HG03378 (cell line): ENCODE measurements at regions not wholly inside any gene's neighbourhood (a gene's known extent, or its start where the extent isn't known, plus 50 kb on each side); places are given as distances from the start of the nearest gene placed in this dataset.

ENCODE experiments used
- ATAC-seq: cut with Tn5 transposase; IDR thresholded peaks from one replicate; pipeline ENCODE4 v1.9.1; 2021; ENCODE audit warnings: mild to moderate bottlenecking, moderate library complexity; ENCODE audit not compliant: unreplicated experiment

DNA sequence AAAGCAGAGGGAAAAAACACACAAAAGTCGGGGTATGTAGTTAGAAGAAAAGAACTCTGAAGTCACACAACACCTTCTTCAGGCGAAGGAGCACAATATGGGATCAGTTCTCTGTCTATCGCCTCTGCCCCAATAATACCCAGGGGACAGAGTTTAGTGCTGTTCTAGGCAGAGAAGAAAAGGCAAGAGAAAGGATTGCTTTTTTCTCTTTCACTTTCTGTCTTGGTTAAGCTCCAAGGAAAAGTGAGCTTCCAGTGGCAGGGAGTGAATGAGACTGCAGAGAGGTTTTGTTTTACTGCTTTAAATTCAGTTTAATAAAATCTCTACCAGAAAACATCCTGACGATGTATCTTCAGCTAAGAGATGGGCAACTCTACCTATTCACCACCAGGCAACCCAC lies 86.6 kb upstream of the STXBP5 start:
- no peak for ATAC-seq

DNA sequence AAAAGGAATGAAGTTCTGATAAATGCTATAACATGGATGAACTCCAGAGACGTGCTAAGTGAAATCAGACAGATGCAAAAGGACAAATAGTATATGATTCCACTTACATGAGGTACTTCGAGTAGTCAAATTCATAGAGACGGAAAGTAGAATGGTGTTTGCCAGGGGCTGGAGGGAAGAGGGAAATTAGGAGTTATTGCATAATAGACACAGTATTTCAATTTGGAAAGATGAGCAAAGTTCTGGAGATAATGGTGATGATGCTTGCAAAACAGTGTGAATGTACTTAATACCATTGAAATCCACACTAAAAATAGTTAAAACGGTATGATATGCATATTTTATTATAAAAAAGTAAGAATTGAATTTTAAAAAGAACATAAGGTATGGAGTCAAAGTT lies 84.9 kb upstream of the STXBP5 start:
- no peak for ATAC-seq

DNA sequence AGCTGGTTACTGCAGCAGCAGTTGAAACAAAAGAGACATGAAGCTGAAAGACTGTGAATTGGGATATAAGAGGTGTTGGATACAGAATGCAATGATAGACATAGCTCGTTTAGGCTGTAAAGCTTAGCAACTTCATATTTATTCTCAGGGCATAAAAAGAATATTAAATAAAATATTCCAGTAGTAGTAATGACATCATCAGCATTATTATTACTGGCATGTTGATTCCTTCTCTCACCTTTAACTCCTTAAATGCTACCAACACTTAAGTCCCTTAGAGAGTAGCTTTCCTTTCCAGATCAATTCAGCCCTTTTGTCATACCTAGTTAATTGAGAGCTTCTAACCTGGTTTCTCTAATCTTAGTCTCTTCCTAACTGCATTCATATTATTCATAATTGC lies 81.4 kb upstream of the STXBP5 start:
- no peak for ATAC-seq

DNA sequence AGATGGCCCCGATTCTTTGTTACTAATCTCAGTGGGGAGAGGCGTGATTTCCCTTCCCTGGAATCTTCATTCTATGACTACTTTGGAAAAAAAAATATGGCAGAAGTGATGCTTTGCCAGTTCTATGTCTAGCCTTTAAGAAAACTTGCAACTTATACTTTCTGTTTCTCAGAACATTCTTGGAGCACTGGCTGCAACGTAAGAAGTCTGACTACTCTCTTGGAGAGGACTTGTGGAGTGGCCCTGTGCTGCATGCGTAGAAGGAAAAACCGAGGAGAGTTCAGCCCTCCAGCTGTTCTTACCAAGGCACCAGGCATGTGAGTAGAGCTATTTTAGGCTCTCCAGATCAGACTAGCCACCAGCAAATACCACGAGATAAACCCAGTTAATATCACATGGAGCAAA lies 77.6 kb upstream of the STXBP5 start:
- no peak for ATAC-seq

DNA sequence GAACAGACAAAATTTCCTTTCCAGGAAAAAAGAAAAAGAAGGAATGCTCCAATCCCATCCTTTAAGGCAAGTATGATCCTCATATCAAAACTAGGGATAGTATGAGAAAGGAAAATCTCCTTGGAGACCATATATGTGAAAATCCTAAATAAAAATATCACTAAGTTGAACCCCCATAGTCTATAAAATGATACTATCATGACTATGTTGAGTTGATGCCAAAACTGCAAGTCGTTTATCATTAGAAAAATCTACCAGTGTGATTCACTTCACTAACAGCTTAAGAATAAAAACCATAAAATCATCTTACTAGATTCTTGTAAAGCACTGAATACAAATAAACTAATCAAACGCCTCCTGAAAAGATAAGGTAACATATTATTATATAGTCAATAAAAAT lies 76.6 kb upstream of the STXBP5 start:
- ATAC-seq: no peak

DNA sequence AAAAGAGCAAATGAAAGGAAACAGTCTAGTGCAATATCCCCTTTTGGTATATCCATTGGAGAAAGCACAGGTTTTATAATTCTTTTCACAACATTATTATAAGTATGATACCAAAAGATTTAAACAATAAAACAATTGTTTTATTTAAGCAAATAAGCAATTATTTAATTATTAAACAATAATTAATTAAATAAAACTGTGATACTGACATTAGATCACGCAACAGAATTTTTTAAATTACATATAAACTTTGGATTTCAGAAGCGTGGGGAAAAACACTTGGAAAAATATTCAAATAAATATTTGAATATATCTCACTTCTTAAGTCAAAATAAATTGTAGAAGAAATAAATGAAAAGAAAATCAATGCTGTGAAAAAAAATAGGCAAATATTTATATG lies 76.2 kb upstream of the STXBP5 start:
- no peak for ATAC-seq

DNA sequence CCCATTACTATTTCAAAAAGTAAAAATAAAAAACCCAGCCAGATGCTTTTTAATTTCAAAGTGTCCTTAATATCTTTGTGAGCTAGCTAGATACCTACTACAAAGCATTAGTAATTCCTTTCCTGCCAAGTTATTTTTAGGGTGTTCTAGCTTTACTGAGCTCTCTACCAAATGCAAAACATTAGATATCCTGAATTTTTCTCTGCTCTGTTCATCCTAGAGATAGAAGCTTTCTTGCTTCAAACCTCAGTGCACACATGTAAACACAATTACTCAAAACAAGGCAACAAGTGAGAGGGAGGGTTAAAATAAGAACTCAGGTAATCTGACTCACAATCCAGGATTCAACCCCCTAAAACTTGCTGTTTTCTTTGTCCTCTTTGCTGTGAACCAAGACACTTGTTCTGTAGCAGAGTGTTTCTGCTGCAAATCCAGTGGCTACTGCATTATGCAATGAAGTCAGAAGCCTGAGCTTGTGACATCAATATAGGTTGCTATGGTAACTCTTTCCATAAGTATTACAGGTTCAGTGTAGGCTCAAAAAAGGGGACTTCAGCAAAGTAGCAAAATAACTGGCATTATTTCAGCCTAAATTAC lies 72.6 kb upstream of the STXBP5 start:
- no peak for ATAC-seq

DNA sequence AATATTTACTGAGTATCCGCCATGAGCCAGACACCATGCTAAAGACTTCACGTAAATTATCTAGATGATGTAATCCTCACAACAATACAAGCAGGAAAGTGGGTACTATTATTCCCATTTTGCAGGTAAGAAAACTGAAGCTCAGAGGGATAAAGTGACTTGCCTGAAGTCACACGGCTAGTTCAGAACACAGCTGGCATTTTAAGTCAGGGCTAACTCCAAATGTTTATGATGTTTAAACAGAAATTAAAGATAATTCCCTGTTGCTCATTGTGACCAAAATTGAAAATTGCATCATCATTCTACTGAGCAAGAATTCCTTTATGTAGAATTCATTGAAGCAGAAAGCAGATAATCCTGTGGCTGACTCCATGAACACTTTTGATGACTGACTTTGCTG lies 71.3 kb upstream of the STXBP5 start:
- no peak for ATAC-seq

DNA sequence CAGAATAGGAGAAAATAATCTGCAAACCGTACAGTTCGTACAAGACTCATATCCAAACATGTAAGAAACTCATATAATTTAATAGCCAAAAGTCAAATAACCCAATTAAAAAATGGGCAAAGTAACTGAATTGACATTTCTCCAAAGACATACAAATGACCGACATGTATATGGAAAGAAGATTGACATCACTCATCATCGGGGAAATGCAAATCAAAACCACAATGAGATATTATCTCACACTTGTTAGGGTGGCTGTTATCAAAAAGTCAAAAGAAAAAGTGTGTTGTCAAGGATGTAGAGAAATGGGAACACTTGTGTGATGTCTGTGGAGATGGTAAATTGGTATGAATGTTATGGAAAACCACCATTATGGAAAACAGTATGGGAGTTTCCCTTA lies 70.5 kb upstream of the STXBP5 start:
- ATAC-seq: no peak

DNA sequence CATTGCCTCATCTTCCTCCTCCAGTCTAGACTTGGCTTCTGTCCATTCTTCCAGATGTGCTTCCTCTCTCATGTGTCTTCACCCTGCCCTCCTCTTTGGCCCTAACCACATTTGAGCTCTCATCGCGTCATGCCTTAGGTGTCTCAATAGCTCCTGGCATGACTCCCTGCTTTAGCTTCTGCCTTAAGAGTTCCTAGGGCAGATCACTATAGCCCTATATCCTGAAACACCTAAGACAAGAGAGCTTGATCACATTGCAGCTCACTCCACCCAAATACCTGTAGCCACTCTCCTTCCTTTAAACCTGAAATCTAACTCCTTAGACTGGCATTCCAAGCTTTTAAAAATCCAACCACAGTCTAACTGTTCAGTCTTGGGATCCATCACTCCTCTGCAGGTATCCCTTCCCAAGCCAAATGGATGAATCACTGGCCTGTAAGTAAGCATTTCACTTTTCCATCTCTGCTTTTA lies 69.0 kb upstream of the STXBP5 start:
- no peak for ATAC-seq

DNA sequence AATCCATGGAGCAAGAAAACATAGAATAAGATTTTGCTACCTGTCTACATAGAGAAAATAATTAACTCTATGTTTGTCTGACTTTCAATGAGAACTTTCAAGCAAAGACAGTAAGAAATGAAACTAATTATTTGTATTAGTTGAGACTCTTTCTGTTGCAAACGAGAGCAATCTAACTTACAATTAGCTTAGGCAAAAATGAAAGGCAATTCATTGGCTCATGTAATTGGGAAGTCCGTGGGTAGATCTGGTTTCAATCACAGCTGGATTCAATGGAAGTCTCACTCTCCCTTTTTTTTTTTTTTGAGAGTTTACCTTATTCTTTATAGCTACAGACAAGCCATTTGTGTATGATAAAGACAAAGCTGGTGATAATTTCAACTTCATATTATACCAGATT lies 68.2 kb upstream of the STXBP5 start:
- no peak for ATAC-seq

DNA sequence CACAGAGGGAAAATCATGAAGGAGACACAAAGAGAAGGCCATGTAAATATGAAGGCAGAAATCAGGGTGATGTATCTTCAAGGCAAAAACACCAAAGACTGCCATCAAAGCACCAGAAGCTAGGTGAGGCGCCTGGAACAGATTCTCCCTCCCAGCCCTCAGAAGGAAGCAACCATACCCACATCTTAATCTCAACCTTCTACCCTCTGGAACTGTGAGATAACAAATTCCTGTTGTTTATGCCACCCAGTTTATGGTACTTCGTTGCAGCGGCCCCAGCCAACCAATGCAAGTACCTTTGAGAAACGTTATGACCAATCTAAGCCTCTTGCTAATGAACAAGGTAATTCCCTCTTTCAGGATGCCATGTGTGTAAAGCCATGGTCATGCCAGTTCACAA lies 66.2 kb upstream of the STXBP5 start:
- no peak for ATAC-seq

DNA sequence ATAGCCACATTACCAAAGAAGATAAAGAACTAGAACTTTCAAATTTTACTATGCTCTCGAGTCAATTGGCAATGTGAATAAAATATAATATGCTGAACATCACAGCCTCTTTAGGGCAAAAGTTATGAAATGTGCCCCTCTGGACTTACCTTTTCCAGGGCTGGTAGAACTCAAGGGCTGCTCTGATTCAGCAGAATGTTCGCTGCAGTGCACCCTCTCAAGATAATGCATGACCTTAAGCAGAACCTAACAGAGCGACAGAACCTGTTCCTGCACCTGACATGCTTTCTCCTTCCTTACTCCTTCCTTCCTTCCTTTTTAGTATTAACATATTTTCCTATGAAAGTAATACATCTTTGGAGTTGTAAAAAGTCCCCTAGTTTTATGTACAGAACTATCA lies 65.4 kb upstream of the STXBP5 start:
- ATAC-seq: no peak

DNA sequence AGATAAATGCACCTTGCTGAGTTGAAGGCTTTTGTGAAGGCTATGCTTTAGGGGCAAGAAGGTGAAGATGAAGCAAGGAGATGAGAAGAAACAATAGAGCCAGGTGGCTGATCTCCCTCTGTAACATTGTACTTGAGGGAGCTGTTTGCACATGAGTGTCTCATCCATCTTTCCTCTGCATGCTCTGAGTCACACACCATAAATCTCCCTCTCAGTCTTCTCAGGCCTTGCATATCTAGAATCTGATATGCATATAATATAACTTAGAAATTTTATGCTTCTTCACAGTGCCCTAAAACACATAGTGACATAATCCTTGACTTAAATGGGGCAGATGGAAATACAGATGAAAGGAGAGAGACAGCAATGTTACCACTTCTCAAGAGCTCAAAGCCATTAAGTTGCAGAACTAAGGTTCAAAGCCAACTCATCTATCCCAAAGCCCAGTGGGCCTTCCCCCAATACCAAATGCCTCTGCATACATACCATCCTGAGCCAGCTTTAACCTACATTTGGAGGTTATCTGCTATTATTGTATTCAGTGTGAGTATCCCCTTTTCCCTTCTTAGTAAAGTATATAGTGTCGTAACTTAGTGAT lies 62.4 kb upstream of the STXBP5 start:
- ATAC-seq: no peak

DNA sequence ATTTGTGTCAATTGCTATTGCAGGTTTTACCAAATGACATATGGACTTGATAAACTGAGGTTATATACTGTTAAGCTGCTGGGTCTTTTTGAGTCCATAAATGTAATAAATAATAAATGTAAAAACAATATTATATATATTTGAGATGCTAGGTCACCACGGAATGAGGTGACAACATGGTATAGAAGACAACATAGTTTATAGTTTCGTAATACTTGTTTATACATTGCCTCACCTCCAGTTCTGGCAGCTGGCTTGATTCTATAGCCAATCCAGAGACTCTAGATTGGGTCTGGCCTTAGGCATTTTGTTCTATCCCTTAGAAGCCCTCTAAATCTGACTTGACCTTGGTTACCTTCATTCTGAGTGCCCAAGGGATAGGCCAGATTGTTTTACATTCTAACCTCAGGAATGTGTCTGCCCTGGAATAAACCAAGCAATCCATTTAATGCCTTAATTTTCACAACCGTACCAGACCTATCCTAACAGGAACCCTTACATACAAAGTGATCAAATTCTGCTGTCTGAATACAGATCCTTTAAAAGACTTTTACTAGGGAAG lies 61.5 kb upstream of the STXBP5 start:
- no peak for ATAC-seq

DNA sequence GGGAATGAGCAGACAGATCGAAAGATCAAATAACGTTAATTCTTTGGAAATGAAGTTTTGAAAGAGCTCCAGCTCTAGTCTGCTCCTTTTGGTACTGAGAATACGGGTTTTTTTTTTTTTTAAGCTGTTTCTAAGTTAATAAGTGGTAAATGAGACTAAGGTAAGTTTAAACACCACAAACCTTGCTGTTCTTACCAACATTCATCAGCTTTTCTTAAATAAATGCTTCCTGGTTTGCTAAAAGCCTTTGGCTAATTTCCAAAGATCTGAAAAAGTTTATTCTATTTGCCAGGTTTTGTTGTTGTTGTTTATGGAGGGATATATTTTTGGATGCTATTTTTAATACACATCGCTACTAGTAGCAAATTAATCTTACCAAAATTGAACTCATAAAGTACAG lies 55.1 kb upstream of the STXBP5 start:
- no peak for ATAC-seq

DNA sequence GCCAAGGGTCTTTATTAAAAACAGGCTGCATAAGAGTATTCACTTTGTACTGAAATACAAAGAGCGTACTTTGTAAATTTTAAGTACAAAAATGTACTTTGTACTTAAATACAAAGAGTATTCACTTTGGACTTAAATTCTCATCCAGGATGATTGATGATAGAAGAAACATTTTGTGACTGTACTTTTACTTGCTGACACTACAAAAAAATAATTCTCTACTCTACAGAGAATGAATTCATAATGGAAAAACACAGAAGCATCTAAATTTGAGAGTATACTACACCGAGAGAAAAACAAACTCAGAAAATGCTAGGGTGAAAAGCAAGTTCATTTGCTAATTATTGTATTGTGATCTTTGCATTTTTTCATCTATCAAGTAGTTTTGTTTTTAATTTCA lies 54.4 kb upstream of the STXBP5 start:
- ATAC-seq: no peak

DNA sequence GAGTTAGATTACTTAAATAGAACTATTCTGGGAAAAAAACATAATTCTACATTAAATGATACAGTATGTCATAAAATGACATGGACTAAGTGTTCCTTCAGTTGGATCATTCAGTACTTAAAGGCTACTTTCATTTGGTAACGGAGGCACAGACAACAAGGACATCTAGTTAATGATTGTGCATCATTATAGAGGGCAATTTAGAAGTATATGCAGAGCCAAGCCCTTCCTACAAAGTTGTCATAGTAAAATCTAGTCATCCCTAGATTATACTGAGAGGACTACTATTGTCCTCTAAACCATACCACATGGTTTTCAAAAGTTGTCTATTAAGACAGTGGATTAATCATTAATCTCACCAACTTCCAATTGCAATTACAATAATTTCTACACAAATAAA lies 53.9 kb upstream of the STXBP5 start:
- no peak for ATAC-seq
